ENCODE measurements at regions not wholly inside any gene's neighbourhood (a gene's known extent, or its start where the extent isn't known, plus 50 kb on each side); places are given as distances from the start of the nearest gene placed in this dataset.

DNA sequence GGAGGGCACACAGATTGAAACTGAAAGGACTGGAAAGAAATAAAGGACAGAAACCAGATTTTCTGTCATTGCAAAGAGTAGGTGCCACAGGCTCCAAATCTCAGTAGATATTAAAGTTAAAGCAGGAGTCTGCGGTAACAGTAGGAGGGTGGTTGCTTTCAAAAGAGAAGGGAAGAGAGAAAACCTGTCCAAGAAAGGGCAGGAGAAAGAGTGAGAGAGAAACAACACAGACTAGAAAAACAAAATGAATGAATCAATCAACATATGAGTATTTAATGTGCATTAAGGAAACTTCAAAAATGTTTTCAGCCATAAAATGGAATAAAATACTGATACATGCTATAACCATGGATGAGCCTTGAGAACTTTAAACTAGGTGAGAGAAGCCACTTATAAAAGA, 143.1 kb upstream of the CTAGE1 start:
- no peak overlapping the region for H3K4me3 ChIP-seq (ENCODE audit: low read depth, low read length)
- in situ Hi-C loops (cut with HindIII; ENCODE audit: low pct_ligation_motif_present, low sequenced_read_pairs) = loop anchor here (25.0 kb wide), 1 partner anchor 373 kb away; no protein-coding TSS in a partner anchor
- TF ChIP-seq, protein P1, sequence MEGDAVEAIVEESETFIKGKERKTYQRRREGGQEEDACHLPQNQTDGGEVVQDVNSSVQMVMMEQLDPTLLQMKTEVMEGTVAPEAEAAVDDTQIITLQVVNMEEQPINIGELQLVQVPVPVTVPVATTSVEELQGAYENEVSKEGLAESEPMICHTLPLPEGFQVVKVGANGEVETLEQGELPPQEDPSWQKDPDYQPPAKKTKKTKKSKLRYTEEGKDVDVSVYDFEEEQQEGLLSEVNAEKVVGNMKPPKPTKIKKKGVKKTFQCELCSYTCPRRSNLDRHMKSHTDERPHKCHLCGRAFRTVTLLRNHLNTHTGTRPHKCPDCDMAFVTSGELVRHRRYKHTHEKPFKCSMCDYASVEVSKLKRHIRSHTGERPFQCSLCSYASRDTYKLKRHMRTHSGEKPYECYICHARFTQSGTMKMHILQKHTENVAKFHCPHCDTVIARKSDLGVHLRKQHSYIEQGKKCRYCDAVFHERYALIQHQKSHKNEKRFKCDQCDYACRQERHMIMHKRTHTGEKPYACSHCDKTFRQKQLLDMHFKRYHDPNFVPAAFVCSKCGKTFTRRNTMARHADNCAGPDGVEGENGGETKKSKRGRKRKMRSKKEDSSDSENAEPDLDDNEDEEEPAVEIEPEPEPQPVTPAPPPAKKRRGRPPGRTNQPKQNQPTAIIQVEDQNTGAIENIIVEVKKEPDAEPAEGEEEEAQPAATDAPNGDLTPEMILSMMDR (IDR thresholded peaks at IDR 0.05; ENCODE audit: low read depth, low read length, missing control alignments) = no peak
- H3K27ac ChIP-seq = peak overlapping the region; percentile 97
- H3K36me3 ChIP-seq (replicated peaks) = no peaks in the 10 kb centered on the region
- no peaks in the 10 kb centered on the region for H3K27me3 ChIP-seq (replicated peaks)
- DNase-seq = no peak

DNA sequence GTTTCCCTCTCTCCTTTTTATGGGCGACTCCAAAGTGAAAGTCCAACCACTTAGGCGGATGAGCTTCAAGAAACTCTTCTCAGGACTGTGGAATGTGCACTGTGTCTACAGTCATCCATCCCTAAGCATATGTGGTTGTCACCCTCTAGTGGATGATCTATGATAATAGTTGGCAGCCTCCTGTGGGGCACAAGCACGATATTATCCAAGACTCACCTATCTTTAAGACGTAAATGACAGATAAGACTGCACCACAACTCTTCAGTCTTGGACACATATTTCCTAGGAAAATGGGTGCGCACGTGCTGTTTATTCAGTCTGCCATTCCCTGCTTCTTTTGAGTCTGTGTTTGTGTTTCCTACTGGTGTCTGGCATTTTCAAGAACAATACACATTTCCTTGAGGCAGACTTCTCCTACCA, 145.5 kb upstream of the CTAGE1 start:
- DNase-seq = peak; percentile 91
- TF ChIP-seq, protein P1 (IDR thresholded peaks at IDR 0.05; ENCODE audit: low read depth, low read length, missing control alignments) = peak; percentile 82
- Histone ChIP-seq H3K27me3 (replicated peaks) (no peaks in the 10 kb centered on the region), H3K36me3 (replicated peaks) (no peaks in the 10 kb centered on the region), H3K4me3 (ENCODE audit: low read depth, low read length) (no peak overlapping the region), H3K27ac (peak overlapping the region; percentile 79)
- in situ Hi-C loops (cut with HindIII; ENCODE audit: low pct_ligation_motif_present, low sequenced_read_pairs) = loop anchor here (25.0 kb wide), 1 partner anchor 376 kb away; no protein-coding TSS in a partner anchor

DNA sequence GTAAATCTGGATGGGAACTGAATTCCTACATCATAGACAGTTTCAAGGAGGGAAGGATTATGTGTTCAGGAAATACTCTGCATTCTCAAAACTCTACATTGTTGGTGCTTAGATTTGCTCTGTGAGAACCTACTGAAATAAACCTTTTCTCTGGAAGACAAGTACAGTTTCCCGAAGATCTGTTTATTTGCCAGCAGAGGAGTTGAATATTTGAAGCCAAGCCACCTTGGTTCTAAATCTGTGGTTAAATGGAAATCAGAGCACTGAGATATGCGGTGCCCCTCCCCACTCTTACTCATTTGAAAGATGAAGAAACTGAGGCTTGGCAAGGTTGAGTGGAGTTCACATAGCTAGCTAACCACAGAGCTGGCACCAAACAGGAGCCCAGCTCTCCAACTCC, 146.3 kb upstream of the CTAGE1 start:
- no peaks in the 10 kb centered on the region for H3K27me3 ChIP-seq (replicated peaks)
- no peak overlapping the region for H3K4me3 ChIP-seq (ENCODE audit: low read depth, low read length)
- TF ChIP-seq, protein P1 (IDR thresholded peaks at IDR 0.05; ENCODE audit: low read depth, low read length, missing control alignments) = no peak
- no peaks in the 10 kb centered on the region for H3K36me3 ChIP-seq (replicated peaks)
- in situ Hi-C loops (cut with HindIII; ENCODE audit: low pct_ligation_motif_present, low sequenced_read_pairs) = loop anchor here (25.0 kb wide), 1 partner anchor 377 kb away; no protein-coding TSS in a partner anchor
- peak; percentile 67 for DNase-seq
- peak overlapping the region; percentile 79 for H3K27ac ChIP-seq

DNA sequence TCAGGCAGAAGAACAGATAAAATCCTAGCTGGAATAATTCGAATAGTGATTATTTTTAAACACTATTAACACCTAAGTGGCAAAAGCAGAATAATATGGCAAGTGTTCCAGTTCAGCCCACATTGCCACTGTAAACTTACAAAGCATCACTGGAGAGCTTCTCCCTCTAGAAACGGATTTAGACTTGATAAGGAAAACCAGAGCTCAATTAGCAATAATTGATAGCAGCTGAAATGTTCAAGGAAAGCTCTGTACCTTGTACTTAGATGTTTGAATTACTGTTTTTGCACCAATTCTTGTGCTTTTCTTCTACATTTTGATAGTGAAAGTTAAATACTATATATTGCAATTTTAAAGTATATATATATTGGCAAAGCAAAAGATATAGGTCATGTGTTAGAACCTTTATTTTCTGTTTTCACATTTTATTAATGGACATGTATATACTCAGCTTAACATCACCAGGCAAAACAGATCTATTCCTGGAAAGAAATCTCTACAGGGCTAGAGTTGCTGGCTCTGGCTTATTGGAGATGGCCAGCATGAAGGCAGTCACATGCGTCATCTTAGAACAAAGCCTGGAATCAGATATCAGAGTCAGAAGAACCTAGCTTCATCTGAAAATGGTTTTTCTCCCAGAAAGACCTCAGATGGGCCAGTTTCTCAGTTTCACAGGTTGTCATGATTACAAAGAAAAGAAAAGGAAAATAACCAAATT, 149.1 kb upstream of the CTAGE1 start:
- Histone ChIP-seq H3K4me3 (ENCODE audit: low read depth, low read length) (no peak overlapping the region), H3K27ac (no peak overlapping the region), H3K27me3 (replicated peaks) (no peaks in the 10 kb centered on the region), H3K36me3 (replicated peaks) (no peaks in the 10 kb centered on the region)
- DNase-seq = no peak
- TF ChIP-seq, protein P1 (IDR thresholded peaks at IDR 0.05; ENCODE audit: low read depth, low read length, missing control alignments) = no peak
- in situ Hi-C loops (cut with HindIII; ENCODE audit: low pct_ligation_motif_present, low sequenced_read_pairs) = loop anchor here (25.0 kb wide), 1 partner anchor 380 kb away; no protein-coding TSS in a partner anchor

DNA sequence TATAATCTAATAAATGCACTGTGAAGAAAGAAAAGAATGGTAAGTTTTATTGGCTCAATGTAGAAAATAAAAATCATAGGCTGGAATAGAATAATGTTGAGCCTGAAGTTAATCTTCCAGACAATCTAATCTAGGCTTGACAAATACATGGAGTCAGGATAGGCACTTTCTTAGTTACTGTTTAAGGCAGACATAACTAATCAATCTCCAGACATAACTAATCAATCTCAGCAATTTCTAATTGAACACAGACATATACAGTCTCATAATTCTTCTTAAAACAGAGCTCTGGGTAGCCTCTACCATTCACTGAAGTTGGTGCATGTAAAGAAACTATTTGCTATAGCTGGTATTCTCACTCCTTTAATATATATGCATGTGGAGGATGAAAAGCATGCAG, 150.1 kb upstream of the CTAGE1 start:
- no peak for DNase-seq
- no peaks in the 10 kb centered on the region for H3K27me3 ChIP-seq (replicated peaks)
- in situ Hi-C loops (cut with HindIII; ENCODE audit: low pct_ligation_motif_present, low sequenced_read_pairs) = loop anchor here (25.0 kb wide), 1 partner anchor 380 kb away; no protein-coding TSS in a partner anchor
- H3K4me3 ChIP-seq (ENCODE audit: low read depth, low read length) = no peak overlapping the region
- TF ChIP-seq, protein P1 (IDR thresholded peaks at IDR 0.05; ENCODE audit: low read depth, low read length, missing control alignments) = no peak
- H3K36me3 ChIP-seq (replicated peaks) = no peaks in the 10 kb centered on the region
- no peak overlapping the region for H3K27ac ChIP-seq
